Central memory CD8-positive, alpha-beta T cell (primary cell): ENCODE measurements at regions not wholly inside any gene's neighbourhood (a gene's known extent, or its start where the extent isn't known, plus 50 kb on each side); places are given as distances from the start of the nearest gene placed in this dataset.

ENCODE experiments used
- ATAC-seq: fragments of 150-1000 bp; cut with Tn5 transposase; replicated peaks from 2 replicates; pipeline ENCODE4 v1.10.0; 2022; ENCODE audit warnings: mild to moderate bottlenecking, moderate FRiP score, moderate number of reproducible peaks; ENCODE audit not compliant: poor library complexity, severe bottlenecking; ENCODE audit errors: extremely low read depth
- DNase-seq, 2 donors: peaks; one replicate each; pipeline ENCODE4 v3.0.0; 2021; ENCODE audit warnings: low spot score in 2 of 2
- H3K27ac Mint-ChIP-seq: one replicate; pipeline ENCODE4 v1.8.0; 2022; ENCODE audit warnings: low read depth, mild to moderate bottlenecking, moderate library complexity, mixed read lengths
- H3K27me3 Mint-ChIP-seq: one replicate; pipeline ENCODE4 v1.8.0; 2022; ENCODE audit warnings: mixed read lengths
- H3K36me3 Mint-ChIP-seq: one replicate; pipeline ENCODE4 v1.8.0; 2022; ENCODE audit warnings: mild to moderate bottlenecking, moderate library complexity, mixed read lengths; ENCODE audit not compliant: insufficient read depth
- H3K4me1 Mint-ChIP-seq: one replicate; pipeline ENCODE4 v1.8.0; 2022; ENCODE audit warnings: mixed read lengths
- H3K4me3 Mint-ChIP-seq: one replicate; pipeline ENCODE4 v1.8.0; 2022; ENCODE audit warnings: mild to moderate bottlenecking, moderate library complexity, mixed read lengths
- H3K9me3 Mint-ChIP-seq: one replicate; pipeline ENCODE4 v1.8.0; 2022; ENCODE audit warnings: mixed read lengths

DNA sequence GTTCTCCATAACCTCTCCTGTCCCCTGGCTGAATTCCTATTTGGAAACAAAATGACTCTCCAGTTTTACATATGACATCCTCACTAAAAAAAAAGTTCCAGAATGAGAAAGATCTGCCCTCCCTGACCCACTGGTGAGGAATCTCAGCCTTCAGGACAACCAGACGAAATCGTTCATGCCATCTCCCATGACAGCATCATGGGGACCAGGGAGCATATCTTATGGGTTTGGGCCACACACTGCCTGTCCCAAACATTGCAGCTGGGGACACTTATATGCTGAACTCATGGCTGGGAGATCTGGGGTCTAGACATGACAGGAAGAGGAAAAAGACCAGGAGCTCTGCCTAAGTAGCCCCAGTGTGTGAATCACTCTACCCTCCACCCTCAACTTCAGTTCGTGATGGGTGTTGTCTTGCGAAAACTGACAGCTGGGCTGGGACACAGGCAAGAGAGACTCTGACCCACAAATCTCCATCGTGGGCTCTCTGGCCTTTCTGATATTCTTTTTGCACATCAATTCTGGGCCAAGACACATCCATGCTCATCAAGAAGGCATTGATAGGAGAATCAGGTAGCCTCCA, 102.0 kb downstream of the ZNF280B start:
- no peaks in the 10 kb centered on the region for H3K9me3 Mint-ChIP-seq
- no peaks in the 10 kb centered on the region for H3K36me3 Mint-ChIP-seq
- peaks cover 61% of the 10 kb centered on the region for H3K27me3 Mint-ChIP-seq
- no peak overlapping the region for H3K4me3 Mint-ChIP-seq
- no peaks in the 10 kb centered on the region for H3K4me1 Mint-ChIP-seq
- no peak for DNase-seq
- no peak overlapping the region for H3K27ac Mint-ChIP-seq
- no peak for ATAC-seq

DNA sequence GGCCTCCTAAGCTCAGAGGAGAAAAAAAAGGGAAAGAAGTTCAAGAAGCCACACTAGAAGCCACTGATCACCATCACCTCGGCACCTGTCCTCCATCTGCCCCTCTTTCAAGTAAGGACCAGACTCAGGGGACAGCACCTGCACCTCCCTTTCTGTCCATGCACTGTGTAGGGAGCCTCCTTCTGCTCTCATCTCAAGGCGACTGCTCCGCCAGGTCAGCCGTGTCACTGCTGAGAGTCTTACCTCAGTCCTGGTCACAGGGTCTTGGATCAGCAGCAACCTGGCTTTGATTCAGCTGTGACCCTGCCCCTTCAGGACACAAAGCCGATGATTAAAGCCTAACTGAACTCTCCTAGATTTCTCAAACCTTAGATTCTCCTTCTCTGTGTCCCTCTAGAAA, 101.5 kb downstream of the ZNF280B start:
- Mint-ChIP-seq H3K4me1 (no peaks in the 10 kb centered on the region), H3K4me3 (no peak overlapping the region), H3K27ac (no peak overlapping the region), H3K27me3 (peaks cover 66% of the 10 kb centered on the region), H3K36me3 (no peaks in the 10 kb centered on the region), H3K9me3 (no peaks in the 10 kb centered on the region)
- ATAC-seq = no peak
- DNase-seq = no peak

GRCh38 chr22:22408269-22408668, 100.3 kb downstream of the ZNF280B start:
- DNase-seq = no peak
- H3K4me3 Mint-ChIP-seq = no peak overlapping the region
- no peaks in the 10 kb centered on the region for H3K4me1 Mint-ChIP-seq
- H3K27me3 Mint-ChIP-seq = peaks cover 78% of the 10 kb centered on the region
- H3K27ac Mint-ChIP-seq = no peak overlapping the region
- H3K9me3 Mint-ChIP-seq = no peaks in the 10 kb centered on the region
- no peak for ATAC-seq
- no peaks in the 10 kb centered on the region for H3K36me3 Mint-ChIP-seq

DNA sequence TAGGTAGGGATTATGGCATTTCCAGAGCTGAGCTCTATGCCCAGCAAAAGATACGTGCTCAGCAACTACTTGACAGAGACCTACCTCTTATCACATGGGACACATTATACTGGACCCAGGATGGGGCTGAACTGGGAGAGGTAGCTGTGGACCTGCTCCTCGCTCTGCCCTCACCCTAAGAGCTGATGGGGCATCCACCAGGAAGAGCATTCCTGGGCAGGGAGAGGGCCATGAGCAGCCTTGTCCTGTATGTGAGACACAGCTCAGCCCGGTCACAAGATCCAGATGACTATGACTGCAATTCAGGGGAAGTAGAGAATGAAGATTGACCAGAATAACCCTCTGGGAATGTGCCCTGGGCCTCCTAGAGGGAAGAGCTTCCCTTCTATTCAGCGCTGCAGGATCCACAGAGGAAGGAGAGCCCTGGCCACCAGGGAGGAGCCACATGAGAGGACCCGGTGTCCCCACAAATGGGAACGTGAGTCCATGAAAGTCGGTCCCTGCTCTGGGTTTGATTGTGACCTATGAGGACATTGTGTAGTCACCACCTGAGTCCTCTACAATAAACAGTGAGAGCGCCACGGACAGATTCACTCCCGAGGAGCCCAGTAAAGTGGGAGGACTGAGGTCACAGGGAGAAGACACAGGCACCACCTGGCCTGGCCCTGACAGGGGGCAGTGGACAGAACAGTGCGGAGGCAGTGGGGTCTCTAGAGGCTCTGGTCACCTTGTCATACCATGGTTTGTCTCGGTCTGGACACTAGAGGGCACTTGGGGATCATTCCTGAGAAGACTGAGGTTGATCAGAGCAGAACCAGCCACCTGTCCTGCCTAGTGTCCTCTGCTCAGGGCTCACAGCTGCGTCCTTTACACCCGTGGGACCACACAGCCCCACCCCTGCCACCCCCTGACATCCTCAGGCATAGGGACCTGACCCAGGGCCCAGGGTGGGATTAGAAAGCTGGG, 99.5 kb downstream of the ZNF280B start:
- Mint-ChIP-seq H3K9me3 (no peaks in the 10 kb centered on the region), H3K36me3 (no peaks in the 10 kb centered on the region), H3K4me1 (no peaks in the 10 kb centered on the region), H3K27me3 (peaks cover 85% of the 10 kb centered on the region), H3K27ac (peak overlapping the region; percentile 38), H3K4me3 (no peak overlapping the region)
- ATAC-seq (no peak), DNase-seq (no peak)

GRCh38 chr22:22410121-22410520, 98.4 kb downstream of the ZNF280B start:
- no peak for DNase-seq
- H3K27ac Mint-ChIP-seq = no peak overlapping the region
- peak; percentile 49 for ATAC-seq
- no peaks in the 10 kb centered on the region for H3K9me3 Mint-ChIP-seq
- no peak overlapping the region for H3K4me3 Mint-ChIP-seq
- H3K36me3 Mint-ChIP-seq = no peaks in the 10 kb centered on the region
- no peaks in the 10 kb centered on the region for H3K4me1 Mint-ChIP-seq
- peaks cover 96% of the 10 kb centered on the region for H3K27me3 Mint-ChIP-seq

DNA sequence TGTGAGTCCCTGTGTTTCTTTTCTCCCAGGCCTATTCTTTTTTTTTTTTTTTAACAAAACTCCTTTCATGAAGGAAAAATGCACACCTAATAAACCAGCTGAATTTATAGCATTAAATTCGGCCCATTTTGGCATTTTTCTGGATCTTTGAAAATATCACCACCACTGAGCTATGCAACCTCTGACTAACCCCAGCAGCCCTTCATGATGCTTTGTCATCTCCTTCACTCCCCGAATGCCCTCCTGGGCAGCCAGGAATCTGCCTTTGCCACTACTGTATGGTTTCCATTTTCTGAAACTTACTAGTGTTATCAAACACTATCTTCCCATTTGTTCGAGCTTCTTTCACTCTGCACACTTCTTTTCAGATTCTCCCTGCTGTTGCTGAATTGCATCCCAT, 97.9 kb downstream of the ZNF280B start:
- Mint-ChIP-seq H3K36me3 (no peaks in the 10 kb centered on the region), H3K27me3 (peaks cover 98% of the 10 kb centered on the region), H3K4me1 (no peaks in the 10 kb centered on the region), H3K27ac (no peak overlapping the region), H3K9me3 (no peaks in the 10 kb centered on the region), H3K4me3 (no peak overlapping the region)
- DNase-seq (no peak), ATAC-seq (no peak)

- DNase-seq = no peak
- no peak overlapping the region for H3K4me3 Mint-ChIP-seq
- H3K27ac Mint-ChIP-seq = no peak overlapping the region
- H3K36me3 Mint-ChIP-seq = peaks cover 2% of the 10 kb centered on the region
- no peaks in the 10 kb centered on the region for H3K9me3 Mint-ChIP-seq
- peaks cover 94% of the 10 kb centered on the region for H3K27me3 Mint-ChIP-seq
- ATAC-seq = no peak
- H3K4me1 Mint-ChIP-seq = no peaks in the 10 kb centered on the region
These were observed 94.3 kb downstream of the ZNF280B start for GRCh38 chr22:22414266-22414665.

DNA sequence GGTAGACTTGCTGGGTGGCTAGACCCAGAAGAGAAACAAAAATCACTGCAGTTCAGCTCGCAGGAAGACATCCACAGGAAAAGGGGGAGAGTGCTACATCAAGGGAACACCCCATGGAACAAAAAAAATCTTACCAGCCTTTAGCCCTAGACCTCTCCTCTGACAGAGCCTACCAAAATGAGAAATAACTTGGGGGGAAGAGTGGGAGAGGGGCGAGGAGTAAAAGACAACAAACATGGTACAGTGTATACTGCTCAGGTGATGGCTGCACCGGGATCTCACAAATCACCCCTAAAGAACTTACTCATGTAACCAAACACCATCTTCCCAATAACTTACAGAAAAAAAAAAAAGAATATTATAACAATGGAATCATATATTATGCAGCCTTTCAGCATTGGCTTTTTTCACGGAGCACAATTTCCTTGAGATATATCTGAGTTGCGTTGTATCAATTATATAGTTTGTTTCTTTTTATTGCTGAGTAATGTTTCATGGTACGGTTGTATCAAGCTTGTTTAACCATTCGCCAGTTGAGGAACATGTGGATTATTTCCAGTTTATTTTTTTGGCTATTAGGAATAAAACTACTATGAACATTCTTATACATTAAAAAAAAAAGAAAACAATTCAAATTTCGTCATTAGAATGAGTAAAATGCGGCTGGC, 90.9 kb downstream of the ZNF280B start:
- H3K4me3 Mint-ChIP-seq = no peak overlapping the region
- ATAC-seq (no peak), DNase-seq (no peak)
- no peaks in the 10 kb centered on the region for H3K4me1 Mint-ChIP-seq
- H3K9me3 Mint-ChIP-seq = no peaks in the 10 kb centered on the region
- H3K27ac Mint-ChIP-seq = no peak overlapping the region
- peaks cover 76% of the 10 kb centered on the region for H3K27me3 Mint-ChIP-seq
- peaks cover 2% of the 10 kb centered on the region for H3K36me3 Mint-ChIP-seq

DNA sequence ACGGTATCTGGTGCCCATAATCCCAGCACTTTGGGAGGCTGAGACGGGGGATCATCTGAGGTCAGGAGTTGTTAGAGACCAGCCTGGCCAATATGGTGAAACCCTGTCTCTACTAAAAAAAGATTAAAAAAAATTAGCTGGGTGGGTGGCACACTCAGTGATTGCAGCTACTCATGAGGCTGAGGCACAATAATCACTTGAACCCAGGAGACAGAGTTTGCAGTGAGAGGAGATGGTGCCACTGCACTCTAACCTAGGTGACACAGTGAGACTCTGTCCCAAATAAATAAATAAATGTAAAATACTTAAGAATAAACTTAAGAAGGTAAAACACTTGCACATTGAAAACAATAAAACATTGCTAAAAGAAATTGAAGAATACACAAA, 90.4 kb downstream of the ZNF280B start:
- no peak overlapping the region for H3K4me3 Mint-ChIP-seq
- no peaks in the 10 kb centered on the region for H3K9me3 Mint-ChIP-seq
- no peaks in the 10 kb centered on the region for H3K4me1 Mint-ChIP-seq
- peaks cover 2% of the 10 kb centered on the region for H3K36me3 Mint-ChIP-seq
- no peak overlapping the region for H3K27ac Mint-ChIP-seq
- DNase-seq = no peak
- no peak for ATAC-seq
- H3K27me3 Mint-ChIP-seq = peaks cover 71% of the 10 kb centered on the region

DNA sequence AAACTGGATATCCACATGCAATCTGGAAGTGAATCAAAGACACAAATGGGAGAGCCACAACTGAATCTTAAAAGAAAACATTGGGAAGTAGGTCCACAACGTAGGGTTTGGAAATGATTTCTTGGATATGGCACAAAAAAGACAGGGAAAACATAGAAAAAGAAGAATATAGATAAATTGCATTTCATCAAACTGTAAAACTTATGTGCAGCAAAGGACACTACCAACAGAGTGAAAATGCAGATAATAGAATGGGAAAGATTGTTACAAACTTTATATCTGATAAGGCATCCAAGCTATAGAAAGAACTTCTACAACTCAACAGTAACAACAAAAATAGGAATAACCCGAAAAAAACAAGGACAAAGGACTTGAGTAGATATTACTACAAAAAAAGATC, 89.6 kb downstream of the ZNF280B start:
- no peak overlapping the region for H3K4me3 Mint-ChIP-seq
- ATAC-seq = no peak
- H3K4me1 Mint-ChIP-seq = no peaks in the 10 kb centered on the region
- DNase-seq = no peak
- peaks cover 2% of the 10 kb centered on the region for H3K36me3 Mint-ChIP-seq
- H3K9me3 Mint-ChIP-seq = no peaks in the 10 kb centered on the region
- H3K27ac Mint-ChIP-seq = no peak overlapping the region
- H3K27me3 Mint-ChIP-seq = peaks cover 63% of the 10 kb centered on the region

GRCh38 chr22:22420580-22420979, 88.0 kb downstream of the ZNF280B start:
- DNase-seq (no peak), ATAC-seq (no peak)
- H3K4me3 Mint-ChIP-seq = no peak overlapping the region
- H3K4me1 Mint-ChIP-seq = no peaks in the 10 kb centered on the region
- H3K27ac Mint-ChIP-seq = no peak overlapping the region
- peaks cover 2% of the 10 kb centered on the region for H3K36me3 Mint-ChIP-seq
- no peaks in the 10 kb centered on the region for H3K9me3 Mint-ChIP-seq
- peaks cover 63% of the 10 kb centered on the region for H3K27me3 Mint-ChIP-seq

GRCh38 chr22:22421392-22421791, 87.2 kb downstream of the ZNF280B start:
- H3K4me1 Mint-ChIP-seq = no peaks in the 10 kb centered on the region
- H3K4me3 Mint-ChIP-seq = no peak overlapping the region
- DNase-seq = no peak
- H3K36me3 Mint-ChIP-seq = peaks cover 2% of the 10 kb centered on the region
- no peak for ATAC-seq
- peaks cover 59% of the 10 kb centered on the region for H3K27me3 Mint-ChIP-seq
- no peaks in the 10 kb centered on the region for H3K9me3 Mint-ChIP-seq
- H3K27ac Mint-ChIP-seq = no peak overlapping the region
